ENCODE measurements at regions not wholly inside any gene's neighbourhood (a gene's known extent, or its start where the extent isn't known, plus 50 kb on each side); places are given as distances from the start of the nearest gene placed in this dataset.

- no peaks in the 10 kb centered on the region for H3K4me1 ChIP-seq
- no peak overlapping the region for H3K27ac ChIP-seq
- H3K9me3 ChIP-seq, result no peaks in the 10 kb centered on the region
- no peaks in the 10 kb centered on the region for H3K27me3 ChIP-seq
- H3K4me3 ChIP-seq, result no peak overlapping the region
- TF ChIP-seq POLR2AphosphoS5 (IDR thresholded peaks at IDR 0.05) (no peak), CTCF (IDR thresholded peaks at IDR 0.05) (no peak), POLR2A (IDR thresholded peaks at IDR 0.05) (no peak), EP300 (IDR thresholded peaks at IDR 0.05) (no peak)
- no peak for DNase-seq (ENCODE audit: low spot score in 2 of 2)
- H3K36me3 ChIP-seq, result no peaks in the 10 kb centered on the region
- WGBS, result 91% methylated on average over 8 of the region's 8 CpGs
Measured at GRCh38 chr13:61950828-61951227, 535.2 kb upstream of the PCDH20 start.

- no peak overlapping the region for H3K4me3 ChIP-seq
- no peak for TF ChIP-seq POLR2A (IDR thresholded peaks at IDR 0.05)
- TF ChIP-seq POLR2AphosphoS5 (IDR thresholded peaks at IDR 0.05), result no peak
- TF ChIP-seq CTCF (IDR thresholded peaks at IDR 0.05), result no peak
- TF ChIP-seq EP300 (IDR thresholded peaks at IDR 0.05), result no peak
- H3K4me1 ChIP-seq, result no peaks in the 10 kb centered on the region
- 77% methylated on average over 7 of the region's 7 CpGs for WGBS
- no peaks in the 10 kb centered on the region for H3K36me3 ChIP-seq
- no peak for DNase-seq (ENCODE audit: low spot score in 2 of 2)
- no peaks in the 10 kb centered on the region for H3K9me3 ChIP-seq
- no peak overlapping the region for H3K27ac ChIP-seq
- H3K27me3 ChIP-seq, result no peaks in the 10 kb centered on the region
Measured at GRCh38 chr13:61944329-61944929, 528.8 kb upstream of the PCDH20 start.

GRCh38 chr13:61935710-61936109, 520.1 kb upstream of the PCDH20 start:
- no peaks in the 10 kb centered on the region for H3K27me3 ChIP-seq
- no peak overlapping the region for H3K4me3 ChIP-seq
- DNase-seq (ENCODE audit: low spot score in 2 of 2), result no peak
- H3K9me3 ChIP-seq, result no peaks in the 10 kb centered on the region
- no peak for TF ChIP-seq EP300 (IDR thresholded peaks at IDR 0.05)
- TF ChIP-seq CTCF (IDR thresholded peaks at IDR 0.05), result no peak
- no peak for TF ChIP-seq POLR2AphosphoS5 (IDR thresholded peaks at IDR 0.05)
- TF ChIP-seq POLR2A (IDR thresholded peaks at IDR 0.05), result no peak
- no peaks in the 10 kb centered on the region for H3K36me3 ChIP-seq
- no peaks in the 10 kb centered on the region for H3K4me1 ChIP-seq
- H3K27ac ChIP-seq, result no peak overlapping the region
- WGBS, result 72% methylated on average over 1 of the region's 1 CpG

GRCh38 chr13:61927648-61928047, 512.0 kb upstream of the PCDH20 start:
- DNase-seq (ENCODE audit: low spot score in 2 of 2), result no peak
- no peak for TF ChIP-seq EP300 (IDR thresholded peaks at IDR 0.05)
- Histone ChIP-seq H3K36me3 (no peaks in the 10 kb centered on the region), H3K27me3 (no peaks in the 10 kb centered on the region), H3K4me3 (no peak overlapping the region), H3K4me1 (no peaks in the 10 kb centered on the region), H3K9me3 (peaks cover 7% of the 10 kb centered on the region), H3K27ac (no peak overlapping the region)
- WGBS, result 87% methylated on average over 1 of the region's 1 CpG

GRCh38 chr13:61918841-61919240, 503.2 kb upstream of the PCDH20 start:
- Histone ChIP-seq H3K27ac (no peak overlapping the region), H3K27me3 (no peaks in the 10 kb centered on the region), H3K9me3 (peaks cover 10% of the 10 kb centered on the region), H3K4me3 (no peak overlapping the region), H3K36me3 (no peaks in the 10 kb centered on the region), H3K4me1 (no peaks in the 10 kb centered on the region)
- 38% methylated on average over 1 of the region's 2 CpGs for WGBS
- no peak for DNase-seq (ENCODE audit: low spot score in 2 of 2)
- no peak for TF ChIP-seq EP300 (IDR thresholded peaks at IDR 0.05)
- TF ChIP-seq POLR2AphosphoS5 (IDR thresholded peaks at IDR 0.05), result no peak
- no peak for TF ChIP-seq POLR2A (IDR thresholded peaks at IDR 0.05)
- TF ChIP-seq CTCF (IDR thresholded peaks at IDR 0.05), result no peak

- DNase-seq (ENCODE audit: low spot score in 2 of 2), result no peak
- H3K4me3 ChIP-seq, result no peak overlapping the region
- no peaks in the 10 kb centered on the region for H3K36me3 ChIP-seq
- no peaks in the 10 kb centered on the region for H3K4me1 ChIP-seq
- no peaks in the 10 kb centered on the region for H3K27me3 ChIP-seq
- no peak for TF ChIP-seq POLR2AphosphoS5 (IDR thresholded peaks at IDR 0.05)
- no peaks in the 10 kb centered on the region for H3K9me3 ChIP-seq
- H3K27ac ChIP-seq, result no peak overlapping the region
- 88% methylated on average over 1 of the region's 1 CpG for WGBS
Measured at GRCh38 chr13:61916483-61916882, 500.8 kb upstream of the PCDH20 start.

Data from suprapubic skin (tissue), 4 donors.